DMS 273 (cell line): ENCODE measurements at regions not wholly inside any gene's neighbourhood (a gene's known extent, or its start where the extent isn't known, plus 50 kb on each side); places are given as distances from the start of the nearest gene placed in this dataset.
A peak's percentile ranks its signal among the peaks of the same experiment; 100 is the strongest.
"Not testable (repeated sequence)": the region's sequence is repeated elsewhere in the genome, so short reads cannot be mapped to it uniquely, and the experiment has no call there.

Experiments used
- DNase-seq: peaks from one replicate; lab custom pipeline; 2025; ENCODE audit not compliant: unreplicated experiment; lab: John Stamatoyannopoulos, UW

GRCh38 chr6:168915855-168916254 is 337.8 kb downstream of the THBS2 start:
- no peak for DNase-seq

GRCh38 chr6:168915242-168915641 is 338.4 kb downstream of the THBS2 start:
- no peak for DNase-seq

GRCh38 chr6:168913866-168914469 is 339.7 kb downstream of the THBS2 start:
- DNase-seq, result no peak

- not testable (repeated sequence) for DNase-seq
These were observed 340.3 kb downstream of the THBS2 start for GRCh38 chr6:168913231-168913865.

GRCh38 chr6:168909288-168909687 is 344.4 kb downstream of the THBS2 start:
- no peak for DNase-seq

- no peak for DNase-seq
These were observed 344.8 kb downstream of the THBS2 start for GRCh38 chr6:168908887-168909286.

- DNase-seq, result no peak
These were observed 345.5 kb downstream of the THBS2 start for GRCh38 chr6:168908166-168908565.

- no peak for DNase-seq
These were observed 347.3 kb downstream of the THBS2 start for GRCh38 chr6:168906391-168906790.

- no peak for DNase-seq
These were observed 348.1 kb downstream of the THBS2 start for GRCh38 chr6:168905451-168906090.

- DNase-seq, result no peak
These were observed 349.9 kb downstream of the THBS2 start for GRCh38 chr6:168903613-168904345.

- no peak for DNase-seq
These were observed 351.6 kb downstream of the THBS2 start for GRCh38 chr6:168902075-168902474.

GRCh38 chr6:168901076-168901475 is 352.6 kb downstream of the THBS2 start:
- DNase-seq, result no peak

GRCh38 chr6:168896321-168896720 is 357.3 kb downstream of the THBS2 start:
- DNase-seq, result no peak

- peak; percentile 87 for DNase-seq
These were observed 358.4 kb downstream of the THBS2 start for GRCh38 chr6:168895102-168895812.

- DNase-seq, result no peak
These were observed 361.6 kb downstream of the THBS2 start for GRCh38 chr6:168892031-168892430.

GRCh38 chr6:168890981-168891365 is 362.7 kb downstream of the THBS2 start:
- no peak for DNase-seq

- DNase-seq, result no peak
These were observed 363.2 kb downstream of the THBS2 start for GRCh38 chr6:168890306-168890980.

GRCh38 chr6:168888786-168889345 is 364.8 kb downstream of the THBS2 start:
- no peak for DNase-seq

- no peak for DNase-seq
These were observed 365.5 kb downstream of the THBS2 start for GRCh38 chr6:168888102-168888501.

- no peak for DNase-seq
These were observed 366.0 kb downstream of the THBS2 start for GRCh38 chr6:168887621-168888020.
